Fibroblast of villous mesenchyme (primary cell): ENCODE measurements at regions not wholly inside any gene's neighbourhood (a gene's known extent, or its start where the extent isn't known, plus 50 kb on each side); places are given as distances from the start of the nearest gene placed in this dataset.

Experiments
- DNase-seq: peaks from one replicate; pipeline ENCODE4 v3.0.0-alpha.2; 2010; ENCODE audit warnings: low read depth
- H3K4me3 ChIP-seq: 2 replicates; pipeline ENCODE4 v1.5.1; 2011; ENCODE audit warnings: low read depth, mild to moderate bottlenecking, low read length
- CTCF ChIP-seq: IDR thresholded peaks from 2 replicates; pipeline ENCODE4 v1.5.1; 2012; ENCODE audit warnings: low read depth, mild to moderate bottlenecking, low read length; ENCODE audit not compliant: insufficient read depth

- no peak overlapping the region for H3K4me3 ChIP-seq
- no peak for DNase-seq
- no peak for TF ChIP-seq CTCF
Observed at GRCh38 chr12:67792185-67792584, 143.6 kb downstream of the DYRK2 start.

- TF ChIP-seq CTCF: no peak
- no peak overlapping the region for H3K4me3 ChIP-seq
- no peak for DNase-seq
Observed at GRCh38 chr12:67794161-67794560, 145.6 kb downstream of the DYRK2 start.

DNA sequence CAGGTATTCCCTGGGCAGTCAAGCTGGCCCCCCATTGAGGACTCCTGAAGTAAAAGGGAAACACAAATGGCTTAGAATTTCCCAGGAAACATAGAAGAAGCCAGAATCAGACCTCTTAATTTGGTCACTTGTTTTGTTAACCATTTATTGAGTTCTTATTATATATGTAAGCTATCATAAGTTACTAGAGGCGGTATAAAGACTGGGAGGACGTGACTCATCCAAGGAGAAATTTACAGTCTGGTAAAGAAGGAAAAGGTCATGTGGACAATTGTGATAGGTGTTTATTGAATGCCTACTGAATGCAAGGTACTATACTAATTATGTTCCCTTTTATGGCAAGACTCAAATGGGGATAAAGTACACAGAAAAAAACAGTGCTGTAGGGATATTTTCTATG lies 146.7 kb downstream of the DYRK2 start:
- TF ChIP-seq CTCF: no peak
- DNase-seq: no peak
- no peak overlapping the region for H3K4me3 ChIP-seq

DNA sequence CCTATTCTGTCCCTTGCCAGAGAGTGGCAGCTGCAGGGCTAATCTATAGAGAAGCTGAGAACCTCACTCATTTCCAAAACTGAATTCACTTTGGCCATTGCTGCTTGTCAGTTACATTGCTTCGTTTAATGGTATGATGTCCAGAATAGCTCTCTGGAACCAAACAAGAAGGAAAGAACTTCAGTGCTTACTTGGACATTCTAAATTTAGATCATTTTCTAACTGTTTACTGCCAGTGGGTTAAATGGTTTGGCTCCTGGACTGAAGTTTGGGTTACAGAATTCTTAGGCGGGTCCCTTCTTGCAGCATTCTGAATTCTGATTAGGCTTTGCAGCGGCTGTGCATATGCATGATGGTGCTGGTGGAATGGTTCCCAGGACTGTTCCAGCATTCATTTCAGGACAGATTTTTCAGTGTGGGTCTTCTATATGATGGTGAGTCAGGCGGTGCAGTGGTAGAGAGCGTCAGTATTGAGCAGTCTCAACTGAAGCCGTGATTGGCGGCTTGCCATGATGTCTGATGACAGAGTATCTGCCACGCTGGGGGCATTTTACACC lies 148.7 kb downstream of the DYRK2 start:
- H3K4me3 ChIP-seq: no peak overlapping the region
- TF ChIP-seq CTCF: no peak
- no peak for DNase-seq

DNA sequence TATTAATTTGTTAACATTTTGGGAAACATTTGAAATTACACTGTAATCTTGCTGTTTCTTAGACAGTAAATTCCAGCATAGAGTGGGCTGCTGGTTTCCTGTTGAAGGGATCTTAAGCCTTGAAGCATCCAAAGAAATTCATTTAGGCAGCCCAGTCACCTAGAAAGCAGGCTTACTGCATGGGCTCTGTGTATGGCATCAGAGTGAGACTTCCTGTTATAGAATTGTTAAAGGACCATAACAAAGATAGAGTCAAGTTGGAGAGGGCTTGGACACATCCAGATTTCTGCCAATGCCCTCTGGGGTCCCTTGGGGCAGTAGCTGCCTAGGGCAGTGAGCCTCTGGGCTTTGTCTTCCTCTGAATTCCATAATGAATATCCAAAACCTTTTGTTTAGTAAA lies 149.2 kb downstream of the DYRK2 start:
- DNase-seq: no peak
- H3K4me3 ChIP-seq: no peak overlapping the region
- TF ChIP-seq CTCF: no peak

- TF ChIP-seq CTCF: no peak
- H3K4me3 ChIP-seq: no peak overlapping the region
- no peak for DNase-seq
Observed at GRCh38 chr12:67798768-67799167, 150.2 kb downstream of the DYRK2 start.

- no peak overlapping the region for H3K4me3 ChIP-seq
- no peak for DNase-seq
- TF ChIP-seq CTCF: no peak
Observed at GRCh38 chr12:67802731-67803130, 154.2 kb downstream of the DYRK2 start.
